ENCODE measurements at regions not wholly inside any gene's neighbourhood (a gene's known extent, or its start where the extent isn't known, plus 50 kb on each side); places are given as distances from the start of the nearest gene placed in this dataset.
"Not testable (repeated sequence)": the region's sequence is repeated elsewhere in the genome, so short reads cannot be mapped to it uniquely, and the experiment has no call there.

DNA sequence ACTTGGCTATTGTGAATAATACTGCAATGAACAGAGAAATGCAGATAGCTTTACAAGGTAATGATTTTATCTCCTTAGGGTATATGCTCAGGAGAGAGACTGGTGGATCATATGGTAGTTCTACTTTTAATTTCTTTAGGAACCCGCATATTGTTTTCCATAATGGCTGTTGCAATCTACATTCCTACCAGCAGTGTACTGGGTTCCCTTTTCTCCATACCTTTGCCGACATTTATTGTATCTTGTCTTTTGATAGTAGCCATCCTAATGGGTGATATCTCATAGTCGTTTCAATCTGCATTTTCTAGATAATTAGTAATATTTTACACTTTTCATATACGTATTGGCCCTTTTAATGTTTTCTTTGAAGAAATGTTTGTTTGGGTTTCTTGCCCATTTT lies 702.9 kb upstream of the ACVR2A start:
- no peak overlapping the region for H3K4me3 ChIP-seq (ENCODE audit: control insufficient read depth, low read depth, low read length)
- TF ChIP-seq, protein P1, sequence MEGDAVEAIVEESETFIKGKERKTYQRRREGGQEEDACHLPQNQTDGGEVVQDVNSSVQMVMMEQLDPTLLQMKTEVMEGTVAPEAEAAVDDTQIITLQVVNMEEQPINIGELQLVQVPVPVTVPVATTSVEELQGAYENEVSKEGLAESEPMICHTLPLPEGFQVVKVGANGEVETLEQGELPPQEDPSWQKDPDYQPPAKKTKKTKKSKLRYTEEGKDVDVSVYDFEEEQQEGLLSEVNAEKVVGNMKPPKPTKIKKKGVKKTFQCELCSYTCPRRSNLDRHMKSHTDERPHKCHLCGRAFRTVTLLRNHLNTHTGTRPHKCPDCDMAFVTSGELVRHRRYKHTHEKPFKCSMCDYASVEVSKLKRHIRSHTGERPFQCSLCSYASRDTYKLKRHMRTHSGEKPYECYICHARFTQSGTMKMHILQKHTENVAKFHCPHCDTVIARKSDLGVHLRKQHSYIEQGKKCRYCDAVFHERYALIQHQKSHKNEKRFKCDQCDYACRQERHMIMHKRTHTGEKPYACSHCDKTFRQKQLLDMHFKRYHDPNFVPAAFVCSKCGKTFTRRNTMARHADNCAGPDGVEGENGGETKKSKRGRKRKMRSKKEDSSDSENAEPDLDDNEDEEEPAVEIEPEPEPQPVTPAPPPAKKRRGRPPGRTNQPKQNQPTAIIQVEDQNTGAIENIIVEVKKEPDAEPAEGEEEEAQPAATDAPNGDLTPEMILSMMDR (IDR thresholded peaks at IDR 0.05; ENCODE audit: control insufficient read depth, insufficient read depth, low read depth, low read length, missing control alignments) = no peak
- no peak for DNase-seq (ENCODE audit: low read depth)

DNA sequence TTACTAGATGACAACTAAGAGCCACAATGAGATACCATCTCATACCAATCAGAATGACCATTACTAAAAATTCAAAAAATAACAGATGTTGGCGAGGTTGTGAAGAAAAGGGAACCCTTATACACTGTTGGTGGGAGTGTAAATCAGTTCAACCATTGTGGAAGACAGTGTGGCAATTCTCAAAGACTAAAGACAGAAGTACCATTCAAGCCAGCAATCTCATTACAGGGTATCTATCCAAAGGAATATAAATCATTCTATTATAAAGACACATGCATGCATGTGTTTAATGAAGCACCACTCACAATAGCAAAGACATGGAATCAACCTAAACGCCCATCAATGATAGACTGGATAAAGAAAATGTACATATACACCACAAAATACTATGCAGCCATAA lies 705.1 kb upstream of the ACVR2A start:
- DNase-seq (ENCODE audit: low read depth); H3K4me3 ChIP-seq (ENCODE audit: control insufficient read depth, low read depth, low read length): not testable (repeated sequence)

DNA sequence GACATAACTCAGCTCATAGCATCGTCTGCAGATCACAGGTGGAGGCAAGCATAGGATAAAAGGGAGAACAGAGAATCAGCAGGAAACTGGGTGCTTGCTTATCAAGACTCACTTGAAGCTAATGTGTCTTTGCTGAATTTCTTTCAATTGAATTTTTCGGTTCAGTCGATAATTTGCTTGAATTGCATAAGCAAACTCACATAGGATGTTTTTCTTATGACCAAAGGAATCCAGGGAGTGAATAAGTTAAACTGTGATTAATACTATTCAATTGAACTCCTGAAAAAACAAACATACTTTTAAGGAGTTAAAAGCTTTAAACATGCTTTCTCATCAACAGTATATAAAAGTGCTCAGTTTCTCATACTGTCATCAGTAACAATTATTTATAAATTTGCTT lies 707.1 kb upstream of the ACVR2A start:
- no peak for DNase-seq (ENCODE audit: low read depth)
- TF ChIP-seq, protein P1 (IDR thresholded peaks at IDR 0.05; ENCODE audit: control insufficient read depth, insufficient read depth, low read depth, low read length, missing control alignments) = no peak
- H3K4me3 ChIP-seq (ENCODE audit: control insufficient read depth, low read depth, low read length) = no peak overlapping the region

DNA sequence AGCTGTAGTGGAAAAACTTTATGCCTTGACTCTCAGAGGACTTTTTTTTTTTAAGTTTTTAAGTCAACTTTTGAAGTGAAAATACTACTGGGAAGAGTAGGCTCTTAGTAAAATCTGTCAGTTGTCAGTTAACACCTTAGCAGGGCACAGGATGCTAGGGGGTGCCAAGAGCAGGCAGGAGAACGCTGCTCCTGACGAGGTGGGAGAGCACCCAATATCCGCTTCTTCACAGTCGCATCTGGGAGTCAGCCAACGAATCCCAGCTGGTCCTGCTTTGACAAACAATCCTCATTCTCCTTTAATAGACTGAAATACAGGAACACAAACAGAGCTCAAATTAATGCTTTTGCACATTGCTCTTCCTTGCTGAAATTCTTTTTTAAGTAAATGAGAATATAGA lies 709.5 kb upstream of the ACVR2A start:
- H3K4me3 ChIP-seq (ENCODE audit: control insufficient read depth, low read depth, low read length) = no peak overlapping the region
- TF ChIP-seq, protein P1 (IDR thresholded peaks at IDR 0.05; ENCODE audit: control insufficient read depth, insufficient read depth, low read depth, low read length, missing control alignments) = no peak
- no peak for DNase-seq (ENCODE audit: low read depth)

DNA sequence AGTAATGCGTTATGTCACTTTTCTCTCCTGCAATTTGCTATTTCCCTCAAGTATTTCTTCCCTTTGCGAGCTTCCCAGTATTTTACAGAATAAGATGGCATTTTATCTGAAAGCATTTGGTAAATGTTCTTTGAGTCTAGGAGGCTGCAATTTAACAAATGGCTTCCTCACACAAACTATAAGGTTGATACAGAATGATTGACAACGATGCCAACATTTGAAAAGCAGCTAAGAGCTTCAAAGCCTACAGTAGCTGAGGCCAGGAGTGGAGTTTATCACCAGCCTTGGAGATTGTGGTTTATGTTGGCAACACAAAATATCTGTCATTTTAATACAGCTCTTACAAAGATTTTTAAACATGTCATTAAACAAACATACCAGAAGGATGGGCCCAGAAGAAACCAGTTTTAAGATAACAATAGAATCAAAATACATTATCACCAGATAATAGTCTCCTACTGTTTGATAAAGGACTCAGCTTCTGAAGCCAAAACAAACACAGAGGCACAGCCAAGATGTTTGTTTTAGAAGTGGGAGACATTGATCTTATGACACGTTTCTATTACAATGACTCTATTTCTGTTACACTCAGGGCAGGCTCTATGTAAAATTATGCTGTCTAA lies 711.4 kb upstream of the ACVR2A start:
- H3K4me3 ChIP-seq (ENCODE audit: control insufficient read depth, low read depth, low read length) = no peak overlapping the region
- DNase-seq (ENCODE audit: low read depth) = no peak
- TF ChIP-seq, protein P1 (IDR thresholded peaks at IDR 0.05; ENCODE audit: control insufficient read depth, insufficient read depth, low read depth, low read length, missing control alignments) = no peak

DNA sequence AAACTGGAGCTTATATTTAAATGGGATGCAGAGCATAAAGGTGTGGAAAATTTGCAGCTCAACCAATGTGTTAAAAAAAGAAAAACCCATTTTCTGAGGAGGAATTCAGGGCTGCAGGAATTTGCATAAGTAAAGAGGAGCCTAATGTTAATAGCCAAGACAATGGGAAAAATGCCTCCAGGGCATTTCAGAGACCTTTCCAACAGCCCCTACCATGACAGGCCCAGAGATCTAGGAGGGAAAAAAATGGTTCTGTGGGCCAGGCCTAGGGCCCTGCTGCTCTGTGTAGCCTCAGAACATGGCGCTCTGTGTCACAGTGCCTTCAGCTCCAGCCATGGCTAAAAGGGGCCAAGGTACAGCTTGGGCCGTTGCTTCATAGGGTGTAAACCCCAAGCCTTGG lies 719.7 kb upstream of the ACVR2A start:
- no peak for DNase-seq (ENCODE audit: low read depth)
- TF ChIP-seq, protein P1 (IDR thresholded peaks at IDR 0.05; ENCODE audit: control insufficient read depth, insufficient read depth, low read depth, low read length, missing control alignments) = no peak
- H3K4me3 ChIP-seq (ENCODE audit: control insufficient read depth, low read depth, low read length) = no peak overlapping the region

DNA sequence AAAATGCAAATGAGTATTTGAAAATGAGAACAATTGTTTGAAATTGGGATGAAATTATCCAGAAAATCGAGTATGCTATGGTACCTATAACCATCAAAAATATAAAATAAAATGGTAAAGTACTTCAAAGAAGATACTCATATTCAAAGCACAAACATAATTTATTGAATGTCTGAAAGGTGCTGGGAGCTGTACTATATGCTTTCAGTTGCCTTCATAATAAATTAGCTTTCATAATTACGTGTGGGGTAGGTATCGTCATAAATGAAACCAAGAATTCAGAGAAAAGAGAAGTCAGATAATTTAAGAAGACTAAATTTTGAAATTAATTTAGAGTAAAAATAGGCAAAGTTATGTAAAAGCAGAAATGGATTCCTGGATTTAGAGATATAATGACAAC lies 721.9 kb upstream of the ACVR2A start:
- no peak for DNase-seq (ENCODE audit: low read depth)
- TF ChIP-seq, protein P1 (IDR thresholded peaks at IDR 0.05; ENCODE audit: control insufficient read depth, insufficient read depth, low read depth, low read length, missing control alignments) = no peak

More for the DNA sequence above, 721.9 kb upstream of the ACVR2A start:
- H3K4me3 ChIP-seq (ENCODE audit: control insufficient read depth, low read depth, low read length) = no peak overlapping the region
